OCI-LY7 (cell line): ENCODE measurements at regions not wholly inside any gene's neighbourhood (a gene's known extent, or its start where the extent isn't known, plus 50 kb on each side); places are given as distances from the start of the nearest gene placed in this dataset.

Experiments used
- CTCF ChIP-seq: fragments of 200-600 bp; sonication (generic); conservative IDR thresholded peaks from 2 replicates; pipeline ENCODE4 v1.5.1; 2014; ENCODE audit warnings: mild to moderate bottlenecking, antibody characterized with exemption, low read length, moderate library complexity, mixed read lengths
- EZH2phosphoT487 ChIP-seq: fragments of 200-600 bp; sonication (generic); IDR thresholded peaks from 2 replicates; pipeline ENCODE4 v1.6.1; 2018; ENCODE audit warnings: low read depth, borderline replicate concordance, mild to moderate bottlenecking, mixed run types, antibody characterized with exemption, low read length, moderate library complexity, mixed read lengths

DNA sequence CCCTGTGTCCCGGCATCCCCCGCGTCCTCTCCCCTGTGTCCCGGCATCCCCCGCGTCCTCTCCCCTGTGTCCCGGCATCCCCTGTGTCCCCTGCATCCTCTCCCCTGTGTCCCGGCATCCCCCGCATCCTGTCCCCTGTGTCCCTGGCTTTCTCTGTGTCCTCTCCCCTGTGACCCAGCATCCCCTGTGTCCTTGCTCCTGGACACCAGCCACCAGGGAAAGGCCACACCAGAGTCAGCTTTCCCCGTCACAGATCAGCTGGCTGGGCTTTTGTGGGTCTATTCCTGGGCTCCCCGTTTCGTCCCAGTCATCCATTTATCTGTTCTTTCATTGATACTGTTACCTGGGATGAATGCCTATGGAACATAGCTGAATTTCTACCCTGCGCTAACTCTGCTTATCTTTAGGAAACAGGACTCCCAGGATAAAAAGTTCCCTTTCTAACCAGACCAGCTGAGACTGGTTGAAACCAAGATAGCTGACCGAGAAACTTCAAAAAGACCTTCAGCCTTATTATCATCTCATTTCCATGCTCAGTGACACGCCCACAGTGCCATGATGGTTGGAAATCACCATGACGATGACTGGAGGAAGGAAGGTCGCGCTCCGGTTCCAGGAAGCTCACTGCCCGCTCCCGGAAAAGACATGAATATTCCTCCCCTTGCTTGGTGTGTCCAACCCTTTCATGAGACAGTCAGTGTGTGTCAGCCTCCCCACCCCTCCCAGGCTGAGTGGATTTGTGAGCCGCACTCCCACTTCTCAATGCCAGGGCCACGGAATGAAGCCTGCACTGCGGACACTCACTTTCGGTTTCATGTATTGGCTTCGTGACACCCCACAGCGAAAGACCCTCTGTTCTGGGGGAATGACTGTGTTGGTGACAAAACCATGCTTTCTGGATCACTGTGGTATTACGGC lies 276.4 kb upstream of the SFSWAP start:
- TF ChIP-seq CTCF, result no peak
- no peak for TF ChIP-seq EZH2phosphoT487
